AG08396 (cell line): ENCODE measurements at regions not wholly inside any gene's neighbourhood (a gene's known extent, or its start where the extent isn't known, plus 50 kb on each side); places are given as distances from the start of the nearest gene placed in this dataset.
"Not testable (repeated sequence)": the region's sequence is repeated elsewhere in the genome, so short reads cannot be mapped to it uniquely, and the experiment has no call there.

Source experiments
- DNase-seq: peaks from one replicate; pipeline ENCODE4 v3.0.0; 2012; ENCODE audit warnings: low spot score, mixed read lengths

DNA sequence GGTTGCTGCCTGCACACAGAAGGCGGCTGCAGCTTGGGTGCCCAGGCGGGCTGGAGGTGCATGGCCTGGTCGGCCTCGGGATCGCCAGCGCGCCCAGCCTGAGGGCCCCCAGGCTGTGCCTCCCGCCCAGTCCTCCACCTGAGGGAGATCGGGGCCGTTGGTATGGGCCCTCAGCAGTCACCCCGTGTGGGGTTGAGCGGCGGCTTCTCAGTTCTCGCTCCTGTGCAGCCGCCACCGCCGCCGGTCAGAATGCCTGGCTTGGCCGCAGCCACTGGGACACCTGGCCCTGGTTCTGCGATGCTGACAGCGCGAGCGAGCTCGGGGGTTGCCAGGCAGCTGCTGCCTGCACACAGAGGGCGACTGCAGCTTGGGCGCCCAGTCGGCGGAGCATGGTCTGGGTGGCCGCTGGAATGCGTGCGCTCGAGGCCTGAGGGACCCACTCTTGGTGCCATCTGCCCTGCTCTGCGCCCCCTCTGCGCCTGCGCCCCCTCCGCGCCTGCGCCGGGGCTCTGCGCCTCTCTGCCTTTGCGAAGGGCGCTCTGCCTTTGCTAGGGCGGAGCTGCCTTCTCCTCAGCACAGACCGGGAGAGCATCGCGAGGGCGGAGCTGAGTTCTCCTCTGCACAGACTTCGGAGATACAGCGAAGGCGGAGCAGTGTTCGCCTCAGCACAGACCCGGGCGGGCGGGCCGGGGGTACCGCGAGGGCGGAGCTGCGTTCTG is 84.6 kb upstream of the ZNG1F start:
- DNase-seq: peak; percentile 50

DNA sequence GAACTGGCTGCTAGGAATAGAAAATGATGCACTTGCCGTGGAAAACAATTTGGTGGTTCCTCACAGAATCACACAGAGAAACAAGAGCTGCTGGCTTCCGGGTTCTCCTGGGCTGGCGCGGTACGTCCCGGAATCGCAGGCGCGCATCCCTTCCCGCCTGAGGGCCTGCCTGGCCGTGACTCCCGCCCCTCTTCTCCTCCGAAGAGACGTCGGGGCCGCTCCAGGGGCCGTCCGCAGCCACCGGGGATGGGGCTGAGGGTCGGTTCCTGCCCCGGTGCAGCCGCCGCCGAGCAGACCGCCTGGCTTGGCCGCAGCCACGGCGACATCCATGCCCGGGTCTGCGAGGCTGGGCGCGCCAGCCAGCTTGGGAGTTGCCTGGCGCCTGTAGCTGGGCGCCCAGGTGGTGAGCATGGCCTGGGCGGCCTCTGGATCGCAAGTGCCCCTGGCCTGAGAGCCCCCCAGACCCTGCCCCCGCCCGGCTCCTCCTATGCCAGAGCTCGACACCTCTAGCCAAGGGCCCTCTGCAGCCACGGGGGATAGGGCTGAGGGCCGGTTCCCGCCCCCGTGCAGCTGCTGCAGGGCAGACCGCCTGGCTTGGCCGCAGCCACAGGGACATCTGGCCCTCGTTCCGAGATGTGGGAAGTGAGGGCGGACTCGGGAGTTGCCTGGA is 83.9 kb upstream of the ZNG1F start:
- not testable (repeated sequence) for DNase-seq

DNA sequence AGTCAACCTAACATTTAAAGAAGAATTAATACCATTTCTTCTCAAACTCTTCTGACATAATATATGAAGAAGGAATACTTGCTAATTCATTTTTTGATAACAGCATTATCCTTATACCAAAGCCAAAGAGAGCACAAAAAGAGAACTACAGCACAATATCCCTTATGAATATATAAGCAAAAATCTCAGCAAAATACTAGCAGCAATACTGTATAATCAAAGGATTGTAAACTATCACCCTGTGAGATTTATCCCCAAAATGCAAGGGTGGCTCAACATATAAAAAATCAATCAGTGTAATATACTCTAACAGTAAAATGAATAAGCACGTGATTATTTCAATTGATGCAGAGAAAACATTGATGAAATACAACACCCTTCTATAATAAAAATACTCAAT is 81.9 kb upstream of the ZNG1F start:
- DNase-seq: not testable (repeated sequence)

DNA sequence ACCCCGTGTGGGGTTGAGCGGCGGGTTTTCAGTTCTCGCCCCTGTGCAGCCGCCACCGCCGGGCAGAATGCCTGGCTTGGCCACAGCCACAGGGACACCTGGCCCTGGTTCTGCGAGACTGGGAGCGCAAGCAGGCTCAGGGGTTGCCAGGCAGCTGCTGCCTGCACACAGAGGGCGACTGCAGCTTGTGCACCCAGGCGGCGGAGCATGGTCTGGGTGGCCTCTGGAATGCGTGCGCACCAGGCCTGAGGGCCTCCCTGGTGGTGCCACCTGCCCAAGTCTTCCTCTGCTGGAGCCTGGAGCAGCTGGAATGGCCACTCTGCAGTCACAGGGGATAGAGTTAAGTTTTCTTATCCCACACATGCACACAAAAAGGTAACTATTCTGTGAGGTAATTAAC is 80.4 kb upstream of the ZNG1F start:
- DNase-seq: not testable (repeated sequence)

DNA sequence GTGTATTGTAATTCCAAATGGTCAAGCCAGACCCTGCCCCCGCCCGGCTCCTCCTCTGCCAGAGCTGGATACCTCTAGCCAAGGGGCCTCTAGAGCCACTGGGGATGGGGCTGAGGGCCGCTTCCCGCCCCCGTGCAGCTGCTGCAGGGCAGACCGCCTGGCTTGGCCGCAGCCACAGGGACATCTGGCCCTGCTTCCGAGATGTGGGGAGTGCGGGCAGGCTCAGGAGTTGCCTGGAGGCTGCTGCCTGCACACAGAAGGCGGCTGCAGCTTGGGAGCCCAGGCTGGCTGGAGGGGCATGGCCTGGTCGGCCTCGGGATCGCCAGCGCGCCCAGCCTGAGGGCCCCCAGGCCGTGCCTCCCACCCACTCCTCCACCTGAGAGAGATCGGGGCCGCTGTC is 79.9 kb upstream of the ZNG1F start:
- not testable (repeated sequence) for DNase-seq

DNA sequence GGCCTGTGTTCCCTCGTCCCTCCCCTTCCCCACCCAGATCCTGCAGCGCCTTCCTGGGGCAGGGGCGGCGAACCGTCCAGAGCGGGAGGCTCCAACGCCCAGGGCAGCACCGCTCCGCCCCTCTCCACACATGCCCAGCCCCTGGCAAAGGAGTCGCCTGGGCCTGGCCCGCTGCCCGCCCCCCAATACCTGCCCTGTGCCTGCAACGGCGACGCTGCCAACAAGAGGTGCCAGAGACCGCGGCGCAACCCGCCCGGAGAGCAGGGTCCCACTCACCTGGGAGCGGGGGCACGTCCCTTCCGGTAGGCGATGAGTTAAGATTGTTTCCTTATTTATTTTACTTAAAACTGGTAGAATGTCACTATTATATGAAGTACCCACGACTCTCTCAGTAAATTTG is 77.5 kb upstream of the ZNG1F start:
- not testable (repeated sequence) for DNase-seq

DNA sequence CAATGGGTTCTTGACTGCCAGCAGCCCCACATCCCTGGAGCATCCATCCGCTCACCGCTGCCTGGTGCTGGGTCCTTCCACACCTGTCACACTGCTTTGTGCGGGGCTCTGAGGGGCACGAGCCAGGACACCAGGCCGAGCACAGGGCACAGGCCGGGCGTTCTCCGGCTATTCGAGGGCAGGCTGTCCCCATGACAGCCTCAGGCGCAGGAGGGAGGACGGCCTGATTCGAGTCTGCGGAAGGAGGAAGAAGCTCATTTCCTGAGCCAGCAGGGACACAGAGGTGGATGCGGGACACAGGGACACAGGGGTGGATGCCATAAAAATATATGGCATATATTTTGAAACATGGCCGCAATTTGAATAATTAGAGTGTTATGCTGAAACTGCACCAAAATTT is 76.9 kb upstream of the ZNG1F start:
- DNase-seq: not testable (repeated sequence)

DNA sequence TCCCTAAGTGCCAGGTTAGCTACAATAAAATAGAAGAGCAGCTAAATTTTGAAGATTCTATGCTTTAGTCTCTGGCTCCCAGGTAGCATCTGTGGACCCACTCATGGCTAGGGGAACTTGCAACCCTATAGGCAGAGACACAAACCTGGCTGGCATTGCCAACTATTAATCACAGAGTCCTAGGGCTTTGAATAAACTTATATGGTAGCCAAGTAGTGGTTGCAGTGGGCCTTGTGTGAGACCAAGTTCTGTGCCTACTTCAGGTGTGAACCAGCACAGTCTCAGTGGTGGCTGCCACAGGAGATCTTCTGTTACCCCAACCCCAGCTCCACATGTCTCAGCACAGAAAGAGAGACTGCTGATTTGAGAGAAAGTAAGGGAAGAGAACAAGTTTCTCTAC is 62.9 kb upstream of the ZNG1F start:
- not testable (repeated sequence) for DNase-seq

DNA sequence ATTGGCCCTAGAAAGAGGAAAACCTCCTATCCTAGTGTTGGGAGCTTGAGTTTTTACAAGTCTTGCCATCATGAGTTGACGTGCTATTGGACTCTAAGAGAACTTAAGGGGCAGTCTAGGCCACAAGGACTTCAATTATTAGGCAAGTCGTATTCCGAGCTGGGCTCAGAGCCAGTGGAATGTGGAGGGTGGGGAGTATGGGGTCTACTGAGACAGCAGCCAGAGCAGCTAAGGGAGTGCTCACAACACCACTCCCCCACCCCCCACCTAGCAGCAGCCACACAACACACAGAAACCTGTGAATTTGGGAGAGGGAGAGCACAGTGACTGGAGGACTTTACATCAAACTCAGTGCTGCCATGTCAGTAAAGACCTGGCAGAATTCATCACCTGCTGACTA is 62.0 kb upstream of the ZNG1F start:
- DNase-seq: not testable (repeated sequence)

DNA sequence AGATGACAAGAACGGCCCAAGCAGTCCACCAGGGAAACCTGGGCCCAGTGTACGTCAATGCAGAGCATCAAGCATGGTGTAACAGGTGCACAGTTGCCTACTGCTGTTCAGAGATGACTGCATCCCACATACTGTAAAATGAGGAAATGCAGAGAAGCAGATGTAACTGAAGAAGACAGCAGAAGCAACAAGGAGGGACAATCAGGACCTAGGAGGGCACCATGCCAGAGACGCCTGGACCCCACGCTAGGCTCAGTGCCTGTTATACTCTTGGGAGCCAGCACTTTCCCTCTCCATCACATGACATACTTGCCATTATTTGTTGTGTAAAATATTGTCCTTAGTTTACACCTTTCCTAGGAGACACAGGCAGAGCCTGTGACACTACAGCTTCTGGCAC is 57.6 kb upstream of the ZNG1F start:
- not testable (repeated sequence) for DNase-seq
